ENCODE measurements at regions not wholly inside any gene's neighbourhood (a gene's known extent, or its start where the extent isn't known, plus 50 kb on each side); places are given as distances from the start of the nearest gene placed in this dataset.

DNA sequence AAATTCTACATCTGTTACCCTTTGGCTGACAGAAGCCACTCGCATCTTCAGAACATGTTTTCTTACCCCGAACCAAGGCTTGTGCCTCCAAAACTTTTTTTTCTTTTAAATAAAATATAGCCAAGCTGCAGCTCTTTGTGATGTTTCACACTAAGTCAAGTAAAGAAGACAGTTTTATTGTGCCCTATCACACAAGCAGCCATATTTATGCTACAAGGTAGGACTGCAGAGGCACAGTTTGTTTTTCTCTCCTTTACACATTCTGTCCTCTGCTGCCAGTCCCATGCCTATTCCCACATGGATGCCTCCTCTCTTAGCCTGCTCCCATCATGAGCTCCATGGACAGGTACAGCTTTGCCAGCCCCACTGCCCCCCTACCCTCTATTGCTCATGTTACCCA is 219.6 kb upstream of the THUMPD2 start:
- no peaks in the 10 kb centered on the region for H3K9me3 ChIP-seq
- no peak overlapping the region for H3K4me3 ChIP-seq
- no peaks in the 10 kb centered on the region for H3K36me3 ChIP-seq
- no peaks in the 10 kb centered on the region for H3K4me1 ChIP-seq
- TF ChIP-seq, protein P1, sequence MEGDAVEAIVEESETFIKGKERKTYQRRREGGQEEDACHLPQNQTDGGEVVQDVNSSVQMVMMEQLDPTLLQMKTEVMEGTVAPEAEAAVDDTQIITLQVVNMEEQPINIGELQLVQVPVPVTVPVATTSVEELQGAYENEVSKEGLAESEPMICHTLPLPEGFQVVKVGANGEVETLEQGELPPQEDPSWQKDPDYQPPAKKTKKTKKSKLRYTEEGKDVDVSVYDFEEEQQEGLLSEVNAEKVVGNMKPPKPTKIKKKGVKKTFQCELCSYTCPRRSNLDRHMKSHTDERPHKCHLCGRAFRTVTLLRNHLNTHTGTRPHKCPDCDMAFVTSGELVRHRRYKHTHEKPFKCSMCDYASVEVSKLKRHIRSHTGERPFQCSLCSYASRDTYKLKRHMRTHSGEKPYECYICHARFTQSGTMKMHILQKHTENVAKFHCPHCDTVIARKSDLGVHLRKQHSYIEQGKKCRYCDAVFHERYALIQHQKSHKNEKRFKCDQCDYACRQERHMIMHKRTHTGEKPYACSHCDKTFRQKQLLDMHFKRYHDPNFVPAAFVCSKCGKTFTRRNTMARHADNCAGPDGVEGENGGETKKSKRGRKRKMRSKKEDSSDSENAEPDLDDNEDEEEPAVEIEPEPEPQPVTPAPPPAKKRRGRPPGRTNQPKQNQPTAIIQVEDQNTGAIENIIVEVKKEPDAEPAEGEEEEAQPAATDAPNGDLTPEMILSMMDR (IDR thresholded peaks at IDR 0.05): no peak
- no peaks in the 10 kb centered on the region for H3K27me3 ChIP-seq
- no peak for DNase-seq
- H3K27ac ChIP-seq: no peak overlapping the region
- intact Hi-C loops (cut with DNase I): no loop called here
- ATAC-seq: no peak

DNA sequence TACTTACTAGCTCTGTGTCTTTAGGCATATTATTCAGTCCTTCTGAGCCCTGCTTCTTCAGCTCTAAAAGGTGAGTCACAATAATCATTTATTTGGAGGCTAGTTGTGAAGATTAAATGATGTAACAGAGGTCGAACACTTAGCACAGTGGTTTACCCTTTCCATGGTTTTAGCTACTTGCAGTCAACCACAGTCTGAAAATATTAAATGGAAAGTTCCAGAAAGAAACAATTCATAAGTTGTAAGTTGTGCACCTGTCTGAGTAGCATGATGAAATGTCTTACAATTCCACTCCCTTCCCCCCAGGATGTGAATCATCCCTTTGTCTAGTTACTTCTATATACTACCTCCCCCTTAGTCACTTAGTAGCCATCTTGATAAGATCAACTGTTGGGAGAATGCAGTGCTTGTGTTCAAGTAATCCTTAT is 217.6 kb upstream of the THUMPD2 start:
- intact Hi-C loops (cut with DNase I): no loop called here

DNA sequence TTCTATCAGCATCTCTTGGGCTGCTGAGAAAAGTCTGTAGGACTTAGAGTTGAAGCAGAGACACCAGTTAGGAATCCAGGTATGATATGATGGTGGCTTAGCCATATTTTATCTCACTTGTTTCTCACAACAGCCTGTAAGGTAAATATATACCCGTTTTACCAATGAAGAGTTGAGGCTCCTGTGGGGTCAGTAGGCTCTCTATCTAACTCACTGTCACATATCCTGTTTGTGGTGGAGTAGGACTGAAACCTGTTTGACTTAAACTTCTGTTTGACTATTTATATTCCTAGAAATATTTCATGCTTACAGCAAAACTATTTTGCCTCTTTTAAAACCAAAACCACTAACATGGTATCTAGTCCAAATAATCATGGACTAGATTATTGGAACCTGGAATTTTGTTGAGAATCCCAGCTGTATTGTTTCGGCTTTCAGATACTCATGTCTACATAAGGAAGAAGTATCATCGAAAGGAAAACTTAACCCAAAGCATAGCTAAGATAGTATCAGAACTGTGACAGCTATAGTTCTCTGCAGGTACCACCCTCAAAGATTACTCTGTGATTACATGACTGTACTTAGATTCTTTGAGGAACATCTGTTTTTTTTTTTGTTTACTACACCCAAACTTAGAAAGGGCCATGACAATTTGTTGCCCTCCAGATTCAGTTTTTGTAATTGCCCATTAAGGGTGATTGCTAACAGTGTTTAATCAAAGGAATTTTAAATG is 216.1 kb upstream of the THUMPD2 start:
- H3K4me1 ChIP-seq: no peaks in the 10 kb centered on the region
- DNase-seq (no peak), ATAC-seq (no peak)
- no peaks in the 10 kb centered on the region for H3K27me3 ChIP-seq
- no peak overlapping the region for H3K27ac ChIP-seq
- no peaks in the 10 kb centered on the region for H3K36me3 ChIP-seq
- no peak overlapping the region for H3K4me3 ChIP-seq
- TF ChIP-seq, protein P1 (IDR thresholded peaks at IDR 0.05): no peak
- intact Hi-C loops (cut with DNase I): no loop called here
- no peaks in the 10 kb centered on the region for H3K9me3 ChIP-seq

More for the DNA sequence above, 217.6 kb upstream of the THUMPD2 start:
- ATAC-seq: no peak
- no peak overlapping the region for H3K4me3 ChIP-seq
- TF ChIP-seq, protein P1 (IDR thresholded peaks at IDR 0.05): no peak
- no peak overlapping the region for H3K27ac ChIP-seq
- H3K36me3 ChIP-seq: no peaks in the 10 kb centered on the region
- H3K4me1 ChIP-seq: no peaks in the 10 kb centered on the region
- no peak for DNase-seq
- H3K27me3 ChIP-seq: no peaks in the 10 kb centered on the region
- H3K9me3 ChIP-seq: no peaks in the 10 kb centered on the region

DNA sequence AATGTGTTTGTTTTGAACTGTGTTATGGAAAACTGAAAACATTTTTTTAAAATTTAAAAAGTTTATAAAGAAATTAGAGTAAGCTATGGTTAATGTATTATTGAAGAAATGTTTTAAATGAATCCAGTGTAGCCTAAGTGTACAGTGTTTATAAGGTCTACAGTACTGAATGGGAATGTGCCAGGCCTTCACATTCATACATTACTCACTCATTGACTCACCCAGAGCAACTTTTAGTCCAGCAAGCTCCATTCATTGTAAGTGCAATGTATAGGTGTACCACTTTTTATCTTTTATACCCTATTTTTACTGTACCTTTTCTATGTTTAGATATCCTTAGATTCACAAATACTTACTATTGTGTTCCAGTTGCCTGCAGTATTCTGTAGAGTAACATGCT is 215.1 kb upstream of the THUMPD2 start:
- no peaks in the 10 kb centered on the region for H3K36me3 ChIP-seq
- no peaks in the 10 kb centered on the region for H3K9me3 ChIP-seq
- ATAC-seq (no peak), DNase-seq (no peak)
- H3K27ac ChIP-seq: no peak overlapping the region
- no peaks in the 10 kb centered on the region for H3K4me1 ChIP-seq
- H3K4me3 ChIP-seq: no peak overlapping the region
- no peaks in the 10 kb centered on the region for H3K27me3 ChIP-seq
- TF ChIP-seq, protein P1 (IDR thresholded peaks at IDR 0.05): no peak
- intact Hi-C loops (cut with DNase I): no loop called here

DNA sequence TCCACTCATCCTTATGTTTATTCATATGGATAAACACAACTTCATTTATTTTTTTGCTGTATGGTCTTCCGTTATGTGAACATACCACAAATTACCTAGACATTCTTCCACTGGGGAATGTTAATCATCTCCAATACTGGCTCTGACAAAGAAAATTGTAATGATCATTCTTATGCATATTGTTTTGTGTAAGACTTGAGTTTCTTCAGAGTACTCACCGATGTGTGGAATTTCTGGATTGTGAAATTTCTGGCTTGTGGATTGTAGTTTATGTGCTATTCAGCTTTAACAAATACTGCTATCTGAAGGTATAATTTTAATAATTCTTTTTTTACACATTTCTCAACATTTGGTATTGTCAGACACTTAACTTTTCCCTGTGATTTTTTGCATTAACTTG is 212.2 kb upstream of the THUMPD2 start:
- DNase-seq (no peak), ATAC-seq (no peak)
- H3K27me3 ChIP-seq: no peaks in the 10 kb centered on the region
- intact Hi-C loops (cut with DNase I): no loop called here
- no peak overlapping the region for H3K27ac ChIP-seq
- TF ChIP-seq, protein P1 (IDR thresholded peaks at IDR 0.05): no peak
- no peaks in the 10 kb centered on the region for H3K36me3 ChIP-seq
- no peak overlapping the region for H3K4me3 ChIP-seq
- no peaks in the 10 kb centered on the region for H3K4me1 ChIP-seq
- no peaks in the 10 kb centered on the region for H3K9me3 ChIP-seq
